Activated CD4-positive, alpha-beta T cell treated with anti-CD3 and anti-CD28 coated beads, Interleukin-2, amount 10 ng/mL, durations not matched to agents 24 days and 14 days (primary cell): ENCODE measurements at regions not wholly inside any gene's neighbourhood (a gene's known extent, or its start where the extent isn't known, plus 50 kb on each side); places are given as distances from the start of the nearest gene placed in this dataset.
"Not testable (repeated sequence)": the region's sequence is repeated elsewhere in the genome, so short reads cannot be mapped to it uniquely, and the experiment has no call there.

Experiments used
- DNase-seq: peaks from one replicate; pipeline ENCODE4 v3.0.0; 2022
- H3K27ac Mint-ChIP-seq: one replicate; pipeline ENCODE4 v1.8.0; 2022; ENCODE audit warnings: mild to moderate bottlenecking, mixed read lengths
- H3K27me3 Mint-ChIP-seq: one replicate; pipeline ENCODE4 v1.8.0; 2022; ENCODE audit warnings: mixed read lengths
- H3K36me3 Mint-ChIP-seq: one replicate; pipeline ENCODE4 v1.8.0; 2022; ENCODE audit warnings: low read depth, mild to moderate bottlenecking, mixed read lengths
- H3K4me1 Mint-ChIP-seq: one replicate; pipeline ENCODE4 v1.8.0; 2021; ENCODE audit warnings: mixed read lengths
- H3K4me3 Mint-ChIP-seq: one replicate; pipeline ENCODE4 v1.8.0; 2022; ENCODE audit warnings: mild to moderate bottlenecking, moderate library complexity, mixed read lengths
- H3K9me3 Mint-ChIP-seq: one replicate; pipeline ENCODE4 v1.8.0; 2021; ENCODE audit warnings: mixed read lengths
- intact Hi-C: fragments of 100-400 bp; cut with micrococcal nuclease; formaldehyde crosslinking; loops from one replicate; pipeline ENCODE4 v1.15.1; 2023

- Mint-ChIP-seq H3K27me3 (no peaks in the 10 kb centered on the region), H3K4me3 (no peak overlapping the region)
Observed at GRCh38 chr15:36449662-36450145, 129.7 kb upstream of the CDIN1 start.

GRCh38 chr15:36454244-36454643 is 125.2 kb upstream of the CDIN1 start:
- H3K4me3 Mint-ChIP-seq, DNase-seq, intact Hi-C loops, H3K27me3 Mint-ChIP-seq, H3K9me3 Mint-ChIP-seq, H3K27ac Mint-ChIP-seq, H3K36me3 Mint-ChIP-seq, H3K4me1 Mint-ChIP-seq: not testable (repeated sequence)

More at GRCh38 chr15:36449662-36450145, 129.7 kb upstream of the CDIN1 start:
- intact Hi-C loops: no loop called here
- Mint-ChIP-seq H3K9me3 (no peaks in the 10 kb centered on the region), H3K4me1 (no peaks in the 10 kb centered on the region), H3K36me3 (no peaks in the 10 kb centered on the region), H3K27ac (no peak overlapping the region)
- no peak for DNase-seq

GRCh38 chr15:36458411-36458810 is 121.0 kb upstream of the CDIN1 start:
- H3K36me3 Mint-ChIP-seq: no peaks in the 10 kb centered on the region
- DNase-seq: no peak
- H3K9me3 Mint-ChIP-seq: no peaks in the 10 kb centered on the region
- H3K27ac Mint-ChIP-seq: no peak overlapping the region
- H3K4me3 Mint-ChIP-seq: no peak overlapping the region
- no peaks in the 10 kb centered on the region for H3K27me3 Mint-ChIP-seq
- no peaks in the 10 kb centered on the region for H3K4me1 Mint-ChIP-seq
- intact Hi-C loops: no loop called here

GRCh38 chr15:36465304-36465703 is 114.1 kb upstream of the CDIN1 start:
- Mint-ChIP-seq H3K36me3 (no peaks in the 10 kb centered on the region), H3K27me3 (no peaks in the 10 kb centered on the region), H3K9me3 (peaks cover 6% of the 10 kb centered on the region), H3K4me3 (no peak overlapping the region), H3K4me1 (no peaks in the 10 kb centered on the region), H3K27ac (no peak overlapping the region)
- DNase-seq: no peak
- intact Hi-C loops: no loop called here

GRCh38 chr15:36468746-36469145 is 110.7 kb upstream of the CDIN1 start:
- H3K27ac Mint-ChIP-seq: no peak overlapping the region
- no peak for DNase-seq
- peaks cover 4% of the 10 kb centered on the region for H3K9me3 Mint-ChIP-seq
- no peaks in the 10 kb centered on the region for H3K4me1 Mint-ChIP-seq
- H3K36me3 Mint-ChIP-seq: no peaks in the 10 kb centered on the region
- H3K4me3 Mint-ChIP-seq: no peak overlapping the region
- intact Hi-C loops: no loop called here
- no peaks in the 10 kb centered on the region for H3K27me3 Mint-ChIP-seq

GRCh38 chr15:36469311-36469966 is 110.0 kb upstream of the CDIN1 start:
- intact Hi-C loops: no loop called here
- no peaks in the 10 kb centered on the region for H3K4me1 Mint-ChIP-seq
- H3K36me3 Mint-ChIP-seq: no peaks in the 10 kb centered on the region
- H3K27ac Mint-ChIP-seq: no peak overlapping the region
- H3K4me3 Mint-ChIP-seq: no peak overlapping the region
- no peaks in the 10 kb centered on the region for H3K9me3 Mint-ChIP-seq
- no peaks in the 10 kb centered on the region for H3K27me3 Mint-ChIP-seq
- no peak for DNase-seq

- Mint-ChIP-seq H3K4me1 (no peaks in the 10 kb centered on the region), H3K27ac (no peak overlapping the region), H3K9me3 (no peaks in the 10 kb centered on the region), H3K27me3 (no peaks in the 10 kb centered on the region), H3K4me3 (no peak overlapping the region), H3K36me3 (no peaks in the 10 kb centered on the region)
- intact Hi-C loops: no loop called here
- no peak for DNase-seq
Observed at GRCh38 chr15:36472672-36473071, 106.8 kb upstream of the CDIN1 start.

- Mint-ChIP-seq H3K4me1 (no peaks in the 10 kb centered on the region), H3K4me3 (no peak overlapping the region), H3K36me3 (no peaks in the 10 kb centered on the region)
Observed at GRCh38 chr15:36478561-36478960, 100.9 kb upstream of the CDIN1 start.

GRCh38 chr15:36479200-36479896 is 100.1 kb upstream of the CDIN1 start:
- no peaks in the 10 kb centered on the region for H3K27me3 Mint-ChIP-seq
- H3K27ac Mint-ChIP-seq: no peak overlapping the region
- no peaks in the 10 kb centered on the region for H3K9me3 Mint-ChIP-seq
- no peak for DNase-seq
- no peaks in the 10 kb centered on the region for H3K36me3 Mint-ChIP-seq
- no peak overlapping the region for H3K4me3 Mint-ChIP-seq
- intact Hi-C loops: no loop called here
- H3K4me1 Mint-ChIP-seq: no peaks in the 10 kb centered on the region

More at GRCh38 chr15:36478561-36478960, 100.9 kb upstream of the CDIN1 start:
- Mint-ChIP-seq H3K27ac (no peak overlapping the region), H3K27me3 (no peaks in the 10 kb centered on the region), H3K9me3 (no peaks in the 10 kb centered on the region)
- intact Hi-C loops: no loop called here
- no peak for DNase-seq

- H3K4me1 Mint-ChIP-seq: no peaks in the 10 kb centered on the region
- intact Hi-C loops: no loop called here
- H3K27ac Mint-ChIP-seq: no peak overlapping the region
- no peaks in the 10 kb centered on the region for H3K36me3 Mint-ChIP-seq
- no peak overlapping the region for H3K4me3 Mint-ChIP-seq
- H3K9me3 Mint-ChIP-seq: no peaks in the 10 kb centered on the region
- no peak for DNase-seq
- no peaks in the 10 kb centered on the region for H3K27me3 Mint-ChIP-seq
Observed at GRCh38 chr15:36481156-36481555, 98.3 kb upstream of the CDIN1 start.

- no peaks in the 10 kb centered on the region for H3K4me1 Mint-ChIP-seq
- no peaks in the 10 kb centered on the region for H3K27me3 Mint-ChIP-seq
- no peak overlapping the region for H3K27ac Mint-ChIP-seq
- H3K36me3 Mint-ChIP-seq: no peaks in the 10 kb centered on the region
- no peak overlapping the region for H3K4me3 Mint-ChIP-seq
- intact Hi-C loops: no loop called here
- no peaks in the 10 kb centered on the region for H3K9me3 Mint-ChIP-seq
- no peak for DNase-seq
Observed at GRCh38 chr15:36483409-36483808, 96.0 kb upstream of the CDIN1 start.

GRCh38 chr15:36484038-36484778 is 95.2 kb upstream of the CDIN1 start:
- Mint-ChIP-seq H3K27me3 (no peaks in the 10 kb centered on the region), H3K9me3 (no peaks in the 10 kb centered on the region), H3K4me3 (no peak overlapping the region), H3K4me1 (no peaks in the 10 kb centered on the region), H3K27ac (no peak overlapping the region), H3K36me3 (no peaks in the 10 kb centered on the region)
- intact Hi-C loops: no loop called here
- DNase-seq: no peak

- Mint-ChIP-seq H3K4me1 (no peaks in the 10 kb centered on the region), H3K27ac (no peak overlapping the region), H3K27me3 (no peaks in the 10 kb centered on the region), H3K36me3 (no peaks in the 10 kb centered on the region), H3K4me3 (no peak overlapping the region), H3K9me3 (no peaks in the 10 kb centered on the region)
- DNase-seq: no peak
- intact Hi-C loops: no loop called here
Observed at GRCh38 chr15:36491912-36492311, 87.5 kb upstream of the CDIN1 start.

GRCh38 chr15:36495456-36495991 is 83.9 kb upstream of the CDIN1 start:
- Mint-ChIP-seq H3K27ac (no peak overlapping the region), H3K4me1 (no peaks in the 10 kb centered on the region), H3K4me3 (no peak overlapping the region), H3K9me3 (no peaks in the 10 kb centered on the region), H3K27me3 (no peaks in the 10 kb centered on the region), H3K36me3 (no peaks in the 10 kb centered on the region)
- DNase-seq: no peak
- intact Hi-C loops: no loop called here
